Tibial artery (tissue), 4 donors: ENCODE measurements at regions not wholly inside any gene's neighbourhood (a gene's known extent, or its start where the extent isn't known, plus 50 kb on each side); places are given as distances from the start of the nearest gene placed in this dataset.

ENCODE experiments used
- DNase-seq, 2 donors: peaks; one replicate each; pipeline ENCODE4 v3.0.0-alpha.2; 2019
- H3K27ac ChIP-seq, 2 donors: fragments of 200-600 bp; sonication (generic) in 1 of 2; 1 replicate in 1 of 2; 2 replicates in 1 of 2; pipeline ENCODE4 v1.5.1; 2018 to 2019; ENCODE audit warnings: mild to moderate bottlenecking in 1 of 2
- H3K27me3 ChIP-seq, 2 donors: fragments of 200-600 bp; sonication (generic) in 1 of 2; one replicate each; pipeline versions ENCODE4 v1.5.1 to v1.6.0; 2016 to 2019
- H3K36me3 ChIP-seq, 3 donors: fragments of 200-600 bp; sonication (generic) in 2 of 3; one replicate each; pipeline ENCODE4 v1.5.1; 2016 to 2019; ENCODE audit warnings: mild to moderate bottlenecking in 2 of 3
- H3K4me1 ChIP-seq, 4 donors: fragments of 200-600 bp; sonication (generic) in 2 of 4; 1 replicate in 3 of 4; 2 replicates in 1 of 4; pipeline ENCODE4 v1.5.1; 2016 to 2019
- H3K4me3 ChIP-seq, 2 donors: fragments of 200-600 bp; sonication (generic) in 1 of 2; 1 replicate in 1 of 2; 2 replicates in 1 of 2; pipeline ENCODE4 v1.5.1; 2018 to 2019; ENCODE audit warnings: mild to moderate bottlenecking in 2 of 2
- H3K9me3 ChIP-seq, 3 donors: fragments of 200-600 bp; sonication (generic) in 1 of 3; one replicate each; pipeline ENCODE4 v1.5.1; 2016 to 2019
- intact Hi-C: fragments of 100-400 bp; cut with DNase I; formaldehyde crosslinking; loops from one replicate; pipeline ENCODE4 v1.15.0; 2023; ENCODE audit warnings: low total_unique reads
- TF ChIP-seq, protein P1 (sequence below), 2 experiments: fragments of 200-600 bp in 1 of 2; fragments of 450-650 bp in 1 of 2; IDR thresholded peaks; one replicate each; pipeline ENCODE4 v1.5.1; 2017 to 2019; ENCODE audit warnings: antibody characterized with exemption in 2 of 2, mild to moderate bottlenecking in 1 of 2, moderate library complexity in 1 of 2

DNA sequence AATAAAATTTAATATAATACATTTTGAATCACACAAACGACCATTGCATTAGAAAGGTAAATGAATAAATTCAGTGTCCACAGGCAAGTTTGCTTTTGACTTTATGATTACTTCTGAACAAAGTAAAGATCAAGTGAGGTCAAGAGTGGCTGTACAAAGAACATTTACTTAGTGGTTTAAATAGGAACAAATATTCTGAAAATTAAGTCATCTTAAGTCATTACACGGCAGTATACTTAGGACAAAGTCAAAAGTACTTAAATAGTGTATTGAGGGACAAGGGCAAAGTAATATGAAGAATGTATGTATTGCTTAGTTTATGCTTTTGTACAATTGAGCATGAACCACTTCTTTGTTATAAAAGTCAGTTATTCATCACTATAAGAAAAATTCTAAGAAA, 1511.2 kb upstream of the CDH9 start:
- H3K27me3 ChIP-seq: no peaks in the 10 kb centered on the region
- H3K36me3 ChIP-seq: no peaks in the 10 kb centered on the region
- TF ChIP-seq, protein P1, sequence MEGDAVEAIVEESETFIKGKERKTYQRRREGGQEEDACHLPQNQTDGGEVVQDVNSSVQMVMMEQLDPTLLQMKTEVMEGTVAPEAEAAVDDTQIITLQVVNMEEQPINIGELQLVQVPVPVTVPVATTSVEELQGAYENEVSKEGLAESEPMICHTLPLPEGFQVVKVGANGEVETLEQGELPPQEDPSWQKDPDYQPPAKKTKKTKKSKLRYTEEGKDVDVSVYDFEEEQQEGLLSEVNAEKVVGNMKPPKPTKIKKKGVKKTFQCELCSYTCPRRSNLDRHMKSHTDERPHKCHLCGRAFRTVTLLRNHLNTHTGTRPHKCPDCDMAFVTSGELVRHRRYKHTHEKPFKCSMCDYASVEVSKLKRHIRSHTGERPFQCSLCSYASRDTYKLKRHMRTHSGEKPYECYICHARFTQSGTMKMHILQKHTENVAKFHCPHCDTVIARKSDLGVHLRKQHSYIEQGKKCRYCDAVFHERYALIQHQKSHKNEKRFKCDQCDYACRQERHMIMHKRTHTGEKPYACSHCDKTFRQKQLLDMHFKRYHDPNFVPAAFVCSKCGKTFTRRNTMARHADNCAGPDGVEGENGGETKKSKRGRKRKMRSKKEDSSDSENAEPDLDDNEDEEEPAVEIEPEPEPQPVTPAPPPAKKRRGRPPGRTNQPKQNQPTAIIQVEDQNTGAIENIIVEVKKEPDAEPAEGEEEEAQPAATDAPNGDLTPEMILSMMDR (IDR thresholded peaks at IDR 0.05): no peak
- intact Hi-C loops: no loop called here
- H3K4me1 ChIP-seq: no peaks in the 10 kb centered on the region
- H3K27ac ChIP-seq: no peak overlapping the region
- H3K9me3 ChIP-seq: no peaks in the 10 kb centered on the region
- H3K4me3 ChIP-seq: no peak overlapping the region
- no peak for DNase-seq

DNA sequence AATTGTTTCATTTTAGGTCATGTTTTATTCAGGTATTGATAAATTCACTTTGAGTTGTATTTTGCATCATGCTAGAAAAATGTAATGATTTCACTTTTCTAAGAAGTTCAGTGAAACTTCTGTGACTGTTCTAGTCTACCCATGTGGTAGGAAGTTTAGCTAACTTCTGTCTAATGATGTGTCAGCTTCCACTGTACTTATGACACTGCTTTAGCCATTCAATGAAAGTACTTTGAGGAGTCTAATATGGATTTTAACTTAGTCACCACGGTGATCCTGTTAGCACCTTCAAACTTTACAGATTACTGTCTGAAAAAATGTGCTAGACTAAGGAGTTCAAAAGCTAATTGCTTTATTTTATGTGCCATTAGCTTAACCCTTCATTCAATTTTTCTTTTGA, 1510.5 kb upstream of the CDH9 start:
- H3K9me3 ChIP-seq: no peaks in the 10 kb centered on the region
- H3K36me3 ChIP-seq: no peaks in the 10 kb centered on the region
- no peak overlapping the region for H3K27ac ChIP-seq
- TF ChIP-seq, protein P1 (IDR thresholded peaks at IDR 0.05): no peak
- no peak for DNase-seq
- H3K27me3 ChIP-seq: no peaks in the 10 kb centered on the region
- H3K4me3 ChIP-seq: no peak overlapping the region
- no peaks in the 10 kb centered on the region for H3K4me1 ChIP-seq
- intact Hi-C loops: no loop called here

DNA sequence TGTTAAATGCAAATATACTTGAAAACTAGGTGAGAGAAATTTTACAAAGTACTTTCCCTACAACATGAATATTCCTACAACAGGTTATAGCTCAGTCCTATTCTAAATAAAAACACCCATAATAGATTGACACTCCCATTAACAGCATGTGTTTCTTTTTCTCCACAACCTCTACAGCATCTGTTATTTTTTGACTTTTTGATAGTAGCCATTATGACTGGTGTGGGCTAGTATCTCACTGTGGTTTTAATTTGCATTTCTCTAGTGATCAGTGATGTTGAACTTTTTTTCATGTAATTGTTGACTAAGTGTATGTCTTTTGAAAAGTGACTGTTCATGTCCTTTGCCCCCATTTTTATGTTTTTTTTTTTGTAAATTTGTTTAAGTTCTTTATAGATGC, 1506.1 kb upstream of the CDH9 start:
- intact Hi-C loops: no loop called here
- TF ChIP-seq, protein P1 (IDR thresholded peaks at IDR 0.05): no peak
- peaks cover 0 to 8% (median 0%) of the 10 kb centered on the region in 4 donors for H3K4me1 ChIP-seq
- no peak for DNase-seq
- no peaks in the 10 kb centered on the region for H3K27me3 ChIP-seq
- H3K9me3 ChIP-seq: no peaks in the 10 kb centered on the region
- H3K36me3 ChIP-seq: no peaks in the 10 kb centered on the region
- H3K4me3 ChIP-seq: no peak overlapping the region
- no peak overlapping the region for H3K27ac ChIP-seq

DNA sequence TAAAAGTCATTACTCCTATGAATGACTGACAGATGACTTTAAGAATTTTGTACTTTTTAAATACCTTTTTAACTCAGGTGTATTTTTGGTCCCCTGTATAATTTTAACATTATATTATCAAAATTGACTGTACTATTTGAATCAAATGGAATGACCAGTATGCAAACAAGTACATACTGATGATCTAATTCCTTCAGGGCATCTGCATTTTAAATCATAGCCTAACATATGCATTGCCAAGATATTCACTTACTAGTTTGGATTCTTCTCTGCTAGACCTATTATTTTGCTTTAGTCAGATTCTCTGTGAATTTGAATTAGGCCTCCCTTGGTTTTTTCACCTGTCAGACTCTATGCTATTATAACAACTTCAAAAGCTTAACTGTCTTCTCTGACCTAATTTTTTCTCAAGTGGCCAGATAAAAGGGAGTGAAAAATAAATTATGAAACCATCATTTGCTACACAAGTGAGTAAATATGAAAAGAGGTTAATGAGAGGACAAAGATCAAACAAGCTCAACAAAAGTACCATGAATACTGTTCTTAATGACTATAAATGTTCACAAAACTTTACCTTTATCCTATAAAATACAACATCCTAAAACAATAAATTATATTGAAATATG, 1505.2 kb upstream of the CDH9 start:
- Histone ChIP-seq H3K4me3 (no peak overlapping the region), H3K4me1 (peaks cover 0 to 8% (median 0%) of the 10 kb centered on the region in 4 donors), H3K27me3 (no peaks in the 10 kb centered on the region), H3K36me3 (no peaks in the 10 kb centered on the region), H3K9me3 (no peaks in the 10 kb centered on the region), H3K27ac (no peak overlapping the region)
- intact Hi-C loops: no loop called here
- TF ChIP-seq, protein P1 (IDR thresholded peaks at IDR 0.05): no peak
- DNase-seq: no peak

DNA sequence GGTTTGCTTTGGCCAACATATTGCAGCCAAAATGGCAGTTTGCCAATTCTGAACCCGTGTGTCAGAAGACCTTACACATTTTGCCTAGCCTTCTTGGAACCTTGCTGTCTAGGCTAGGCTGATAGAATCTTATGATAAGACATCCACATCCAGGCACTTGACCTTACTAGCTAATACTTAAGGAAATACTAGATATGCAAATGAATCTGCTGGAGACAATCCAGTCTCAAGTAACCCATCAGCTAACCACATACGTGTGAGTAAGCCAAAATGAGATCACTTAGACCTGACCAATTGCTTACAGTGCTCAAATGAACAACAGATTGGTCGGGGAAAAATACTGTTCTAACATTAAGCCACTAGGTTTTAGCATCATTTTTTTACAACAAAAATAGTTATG, 1504.6 kb upstream of the CDH9 start:
- Histone ChIP-seq H3K27me3 (no peaks in the 10 kb centered on the region), H3K4me3 (no peak overlapping the region), H3K36me3 (no peaks in the 10 kb centered on the region), H3K4me1 (peaks cover 0 to 8% (median 0%) of the 10 kb centered on the region in 4 donors), H3K9me3 (no peaks in the 10 kb centered on the region), H3K27ac (no peak overlapping the region)
- TF ChIP-seq, protein P1 (IDR thresholded peaks at IDR 0.05): no peak
- intact Hi-C loops: no loop called here
- no peak for DNase-seq
